ENCODE measurements at regions not wholly inside any gene's neighbourhood (a gene's known extent, or its start where the extent isn't known, plus 50 kb on each side); places are given as distances from the start of the nearest gene placed in this dataset.
"Not testable (repeated sequence)": the region's sequence is repeated elsewhere in the genome, so short reads cannot be mapped to it uniquely, and the experiment has no call there.

- DNase-seq (ENCODE audit: low read depth), result no peak
These were observed 91.3 kb downstream of the ZNF467 start for GRCh38 chr7:149682038-149682437.

DNA sequence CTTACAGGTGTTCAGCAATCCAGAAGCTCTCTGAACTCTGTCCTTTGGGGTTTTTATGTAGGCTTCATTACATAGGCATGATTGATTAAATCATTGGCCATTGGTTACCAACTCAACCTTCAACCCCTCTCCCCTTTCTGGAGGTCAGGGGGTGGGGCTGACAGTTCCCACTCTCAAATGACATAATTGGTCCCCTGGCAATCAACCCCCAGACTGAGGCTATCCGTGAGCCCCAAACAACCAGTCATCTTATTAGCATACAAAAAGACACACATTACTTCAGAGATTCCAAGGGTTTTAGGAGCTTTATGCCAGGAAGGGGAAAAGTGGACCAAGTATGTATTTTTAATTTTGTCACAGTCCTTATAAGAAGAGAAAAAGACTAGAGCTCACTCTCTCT is 92.1 kb downstream of the ZNF467 start:
- DNase-seq (ENCODE audit: low read depth), result no peak

DNA sequence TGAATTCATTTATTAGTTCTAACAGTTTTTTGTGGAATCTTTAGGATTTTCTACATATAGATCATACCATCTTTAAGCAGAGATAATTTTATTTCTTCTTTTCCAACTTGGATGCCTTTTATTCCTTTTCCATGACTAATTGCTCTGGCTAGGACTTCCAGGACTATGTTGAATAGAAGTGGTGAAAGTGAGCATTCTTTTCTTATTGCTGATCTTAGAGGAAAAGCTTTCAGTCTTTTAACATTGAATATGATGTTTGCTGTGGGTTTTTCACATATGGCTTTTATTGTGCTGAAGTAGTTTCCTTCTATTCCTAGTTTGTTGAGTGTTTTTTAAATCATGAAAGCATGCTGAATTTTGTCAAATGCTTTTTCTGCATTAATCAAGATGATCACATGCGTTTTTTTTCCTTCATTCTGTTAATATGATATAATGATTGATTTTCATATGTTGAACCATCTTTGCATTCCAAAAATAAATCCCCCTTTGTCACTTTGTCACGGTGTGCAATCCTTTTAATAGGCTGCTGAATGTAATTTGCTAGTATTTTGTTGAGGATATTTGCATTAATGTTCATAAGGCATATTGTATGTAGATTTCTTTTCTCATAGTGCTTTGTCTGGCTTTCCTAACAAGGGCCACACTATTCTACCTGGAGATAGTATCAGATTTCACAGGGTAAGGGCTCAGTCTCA is 92.9 kb downstream of the ZNF467 start:
- DNase-seq (ENCODE audit: low read depth), result no peak

- DNase-seq (ENCODE audit: low read depth), result not testable (repeated sequence)
These were observed 98.5 kb downstream of the ZNF467 start for GRCh38 chr7:149674728-149675385.

GRCh38 chr7:149673006-149673405 is 100.4 kb downstream of the ZNF467 start:
- no peak for DNase-seq (ENCODE audit: low read depth)

GRCh38 chr7:149670288-149670687 is 103.1 kb downstream of the ZNF467 start:
- DNase-seq (ENCODE audit: low read depth), result peak; percentile 43

DNA sequence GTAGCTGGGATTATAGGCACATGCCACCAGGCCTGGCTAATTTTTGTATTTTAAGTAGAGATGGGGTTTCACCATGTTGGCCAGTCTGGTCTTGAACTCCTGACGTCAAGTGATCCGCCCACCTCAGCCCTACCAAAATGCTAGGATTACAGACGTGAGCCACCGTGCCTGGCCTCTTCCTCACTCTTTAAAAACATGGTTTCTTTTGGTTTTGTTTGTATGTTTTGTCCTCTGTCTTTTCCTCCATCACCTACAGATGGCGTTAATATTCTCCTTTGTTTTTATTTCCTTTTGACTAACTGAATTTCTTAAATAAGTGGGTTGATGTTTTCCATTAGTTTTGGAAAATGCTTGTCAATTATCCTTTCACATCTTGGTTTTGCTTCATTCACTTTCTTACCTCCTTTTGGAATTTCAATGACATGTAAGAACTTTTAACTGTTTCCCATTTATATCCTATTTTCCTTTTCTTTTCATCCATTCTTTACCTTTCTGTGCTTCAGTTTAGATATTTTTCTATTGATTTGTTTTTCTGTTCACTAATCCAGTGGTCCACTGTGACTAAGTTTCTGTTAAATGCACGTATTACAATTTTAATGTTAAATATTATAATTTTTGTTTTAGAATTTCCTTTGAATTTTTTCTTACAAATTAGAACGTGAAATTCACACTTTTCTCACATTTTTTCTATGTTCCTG is 104.1 kb downstream of the ZNF467 start:
- peak; percentile 14 for DNase-seq (ENCODE audit: low read depth)

- no peak for DNase-seq (ENCODE audit: low read depth)
These were observed 106.9 kb downstream of the ZNF467 start for GRCh38 chr7:149666360-149666945.

- not testable (repeated sequence) for DNase-seq (ENCODE audit: low read depth)
These were observed 107.8 kb downstream of the ZNF467 start for GRCh38 chr7:149665618-149666017.

DNA sequence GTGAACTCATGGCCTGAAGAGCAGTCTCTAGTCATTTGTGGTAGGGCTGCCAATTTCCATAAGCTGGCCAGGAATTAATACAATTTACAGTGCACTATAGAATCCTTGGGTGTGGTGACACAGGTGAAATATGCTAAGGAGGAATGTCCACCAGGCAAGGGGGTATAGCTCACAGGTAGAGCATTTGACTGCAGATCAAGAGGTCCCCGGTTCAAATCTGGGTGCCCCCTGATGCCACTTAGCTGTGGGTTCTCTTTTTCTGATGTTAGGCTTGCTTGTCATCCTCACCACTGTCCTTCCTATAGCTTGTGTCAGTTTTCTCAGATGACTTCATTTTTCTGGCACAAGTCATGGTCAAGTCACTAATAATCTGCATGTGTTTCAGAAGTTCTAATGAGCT is 108.7 kb downstream of the ZNF467 start:
- DNase-seq (ENCODE audit: low read depth), result no peak

GRCh38 chr7:149664176-149664575 is 109.2 kb downstream of the ZNF467 start:
- no peak for DNase-seq (ENCODE audit: low read depth)

DNA sequence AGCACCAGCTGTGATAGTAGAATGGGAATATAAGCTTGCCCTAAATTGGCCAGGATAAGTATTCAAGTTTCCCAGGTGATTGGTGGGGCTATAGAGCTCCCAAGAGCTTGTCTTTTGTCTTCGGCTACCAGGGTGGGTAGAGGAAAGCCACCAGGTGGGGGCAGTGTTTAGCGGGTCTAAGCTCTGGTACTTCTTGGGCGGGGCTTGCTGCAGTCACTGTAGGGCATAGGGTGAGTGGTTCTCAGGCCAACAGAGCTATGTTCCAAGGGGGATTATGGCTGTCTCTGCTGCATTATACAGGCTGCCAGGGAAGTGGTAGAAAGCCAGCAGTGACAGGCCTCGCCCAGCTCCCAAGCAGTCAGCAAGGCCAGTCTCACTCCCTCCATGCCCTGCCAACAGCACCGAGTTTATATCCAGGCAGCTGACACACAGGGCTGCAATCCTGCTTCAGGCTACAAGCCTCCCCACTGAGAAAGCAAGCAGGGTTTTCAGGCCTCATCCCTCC is 110.7 kb downstream of the ZNF467 start:
- DNase-seq (ENCODE audit: low read depth), result no peak

DNA sequence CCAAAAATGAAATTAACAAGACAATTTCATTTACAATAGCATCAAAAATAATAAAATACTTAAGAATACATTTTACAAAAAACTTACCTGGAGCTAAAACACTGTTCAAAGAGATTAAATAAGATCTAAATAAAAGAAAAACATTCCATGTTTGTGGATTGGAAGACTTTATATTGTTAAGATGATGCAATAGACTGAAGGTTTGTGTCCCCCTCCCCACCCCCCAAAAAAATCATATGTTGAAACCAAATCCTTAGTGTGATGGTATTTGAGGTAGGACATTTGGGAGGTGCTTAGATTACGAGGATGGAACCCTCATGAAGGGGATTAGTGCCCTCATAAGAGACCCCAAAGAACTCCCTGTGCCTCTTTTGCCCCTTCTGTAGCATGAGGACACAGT is 117.6 kb downstream of the ZNF467 start:
- DNase-seq (ENCODE audit: low read depth), result no peak

DNA sequence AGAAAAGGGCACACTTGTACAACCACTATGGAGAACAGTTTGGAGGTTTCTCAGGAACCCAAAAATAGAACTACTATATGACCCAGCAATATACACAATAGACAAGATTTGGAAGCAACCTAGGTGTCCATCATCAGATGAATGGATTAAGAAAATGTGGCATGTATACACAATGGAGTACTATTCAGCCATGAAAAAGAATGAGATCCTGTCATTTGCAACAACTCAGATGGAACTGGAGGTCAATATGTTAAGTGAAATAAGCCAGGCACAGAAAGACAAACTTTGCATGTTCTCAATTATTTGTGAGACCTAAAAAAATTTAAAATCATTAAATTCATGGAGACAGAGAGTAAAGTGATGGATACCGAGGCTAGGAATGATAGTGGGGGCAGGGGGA is 118.8 kb downstream of the ZNF467 start:
- DNase-seq (ENCODE audit: low read depth), result no peak

DNA sequence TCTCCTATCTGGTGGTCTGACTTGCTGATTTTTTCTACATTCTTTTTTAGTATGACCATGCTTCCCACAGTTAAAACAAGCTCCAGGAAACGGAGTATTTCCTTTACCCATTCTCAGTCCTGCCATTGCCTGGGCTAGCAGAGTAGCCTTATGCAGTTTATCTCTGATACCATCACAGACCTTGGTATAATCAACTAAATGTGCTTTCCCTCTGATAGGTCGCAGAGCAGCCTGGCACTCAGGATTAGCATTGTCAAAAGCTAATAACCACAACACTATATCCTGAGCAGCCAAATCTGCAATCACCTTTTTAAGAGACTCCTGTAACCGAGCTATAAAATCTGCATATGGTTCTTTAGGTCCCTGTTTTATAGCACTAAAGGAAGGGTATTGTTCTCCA is 123.2 kb downstream of the ZNF467 start:
- not testable (repeated sequence) for DNase-seq (ENCODE audit: low read depth)

DNA sequence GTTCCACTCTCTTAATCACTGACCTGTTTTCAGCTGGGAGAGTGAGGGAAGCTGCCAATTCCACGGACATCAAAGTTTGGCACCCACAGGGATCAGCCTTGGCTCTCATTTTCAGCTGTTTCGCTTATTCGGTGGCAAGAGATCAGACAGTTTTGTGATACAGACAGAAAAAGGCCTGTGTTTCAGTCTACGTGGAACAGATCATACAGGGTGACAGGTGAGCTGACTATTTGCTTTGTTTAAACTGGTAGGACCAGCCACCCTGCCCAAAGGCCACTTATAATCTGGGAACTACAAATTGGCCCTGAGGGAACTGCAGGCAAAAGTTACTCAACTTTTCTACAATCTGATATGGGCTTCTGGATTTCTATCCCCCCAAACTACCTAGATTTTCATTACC is 128.6 kb downstream of the ZNF467 start:
- DNase-seq (ENCODE audit: low read depth), result no peak

- DNase-seq (ENCODE audit: low read depth), result no peak
These were observed 130.8 kb downstream of the ZNF467 start for GRCh38 chr7:149642589-149642988.

DNA sequence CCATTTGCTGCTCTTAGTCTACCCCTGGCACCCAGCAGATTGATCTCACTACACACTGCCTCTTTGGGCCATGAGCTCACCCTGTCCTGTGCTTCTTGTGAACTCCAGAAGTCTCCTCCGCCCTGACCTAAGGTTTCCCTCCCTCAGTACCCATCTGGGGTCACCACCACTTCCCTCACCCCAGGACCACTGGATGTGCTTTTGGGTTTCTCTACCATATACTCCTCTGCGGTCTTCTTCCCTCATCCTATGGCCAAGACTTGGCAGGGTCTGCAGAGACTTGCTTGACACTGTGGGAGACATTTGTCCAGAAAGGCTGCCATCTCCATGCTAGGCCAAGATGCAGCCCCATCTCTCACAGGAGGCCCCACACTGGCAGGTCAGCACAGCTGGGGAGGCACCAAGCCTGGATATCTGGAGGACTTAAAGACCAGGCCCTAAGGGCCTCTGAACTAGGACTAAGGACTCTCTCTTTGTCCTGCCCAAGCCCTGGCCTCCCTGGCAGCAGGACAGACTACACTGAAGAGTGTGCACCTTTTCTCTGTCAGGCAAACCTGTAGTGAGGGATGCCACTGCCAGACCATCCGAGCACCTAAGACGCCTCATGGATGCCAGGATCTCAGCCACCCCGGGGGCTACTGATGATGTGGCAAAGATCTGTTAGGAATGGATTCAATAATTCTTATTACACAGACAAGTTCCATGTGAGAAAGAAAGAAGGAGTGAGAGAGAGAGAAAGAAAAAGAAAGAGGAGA is 134.6 kb downstream of the ZNF467 start:
- DNase-seq (ENCODE audit: low read depth), result no peak

DNA sequence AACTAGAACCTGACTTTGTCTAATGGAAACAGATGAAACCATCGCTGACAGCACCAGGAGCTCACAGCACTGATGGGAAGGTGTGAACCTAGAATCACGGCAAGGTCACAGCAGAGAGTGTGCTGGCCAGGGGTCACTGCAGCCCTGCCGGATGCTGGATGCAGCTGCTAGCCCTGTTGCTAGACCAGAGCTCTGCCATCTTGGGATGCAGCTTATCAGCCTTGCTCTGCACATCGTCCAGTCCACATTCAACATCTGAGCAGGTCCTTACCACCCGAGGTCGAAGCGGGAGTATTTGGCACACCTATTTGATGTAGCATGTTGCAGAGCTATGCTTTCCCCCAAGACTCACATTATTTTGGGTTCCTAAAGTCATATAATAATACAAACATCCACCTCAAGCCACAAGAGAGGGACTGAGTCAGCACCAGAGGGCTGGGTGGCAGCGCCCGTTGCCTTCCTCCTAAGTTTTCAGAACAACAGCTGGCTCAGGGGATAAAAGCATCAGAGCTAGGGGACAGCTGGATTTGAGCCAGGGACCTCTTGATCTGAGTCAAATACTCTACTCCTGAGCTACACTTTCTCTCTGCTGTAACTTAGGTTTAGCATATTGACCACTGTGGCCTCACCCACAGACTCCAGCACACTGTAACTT is 135.3 kb downstream of the ZNF467 start:
- no peak for DNase-seq (ENCODE audit: low read depth)

DNA sequence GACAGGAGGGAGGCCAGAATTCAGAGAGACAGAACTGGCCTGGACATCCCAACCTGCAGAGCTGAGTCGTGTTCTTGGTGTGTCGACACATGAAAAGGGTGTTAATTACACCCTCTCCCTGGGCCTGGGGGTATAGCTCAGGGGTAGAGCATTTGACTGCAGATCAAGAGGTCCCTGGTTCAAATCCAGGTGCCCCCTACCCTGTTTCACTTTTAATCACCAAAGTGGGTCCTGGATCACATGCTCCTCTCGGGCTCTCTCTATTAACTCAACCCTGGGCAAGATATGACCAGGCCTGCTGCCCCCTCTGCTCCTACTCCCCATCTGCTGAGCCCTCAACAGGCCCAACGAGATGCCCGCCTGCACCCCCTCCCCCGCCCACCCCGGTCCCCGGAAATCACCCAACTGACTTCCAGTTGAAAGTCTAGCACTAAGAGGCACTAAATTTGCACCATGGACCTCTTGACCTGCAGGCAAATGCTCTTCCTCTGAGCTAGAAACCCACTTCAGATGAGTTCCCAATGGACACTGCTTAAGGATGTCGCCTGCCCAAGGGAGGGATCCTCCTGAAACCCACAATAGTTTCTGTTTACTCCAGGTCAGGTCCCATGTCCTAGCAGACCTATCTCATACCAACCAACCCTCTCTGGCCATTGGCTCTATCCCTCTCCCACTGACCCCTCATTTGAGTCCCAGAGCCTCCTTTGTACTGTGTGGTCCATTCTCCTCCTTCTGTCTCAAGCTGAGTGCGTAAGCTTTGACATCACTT is 137.6 kb downstream of the ZNF467 start:
- DNase-seq (ENCODE audit: low read depth), result no peak

Measured in M059J (cell line).